Lung (tissue), 11 donors: ENCODE measurements at regions not wholly inside any gene's neighbourhood (a gene's known extent, or its start where the extent isn't known, plus 50 kb on each side); places are given as distances from the start of the nearest gene placed in this dataset.

Experiments used
- ATAC-seq: fragments of 200-7000 bp; cut with Tn5 transposase; one replicate; pipeline ENCODE4 v1.9.1; 2020; ENCODE audit warnings: moderate number of reproducible peaks; ENCODE audit not compliant: insufficient read depth, low FRiP score
- DNase-seq, 3 donors: peaks; one replicate each; pipeline ENCODE4 v3.0.0-alpha.2; 2013 to 2017
- H3K27ac ChIP-seq, 2 donors: one replicate each; pipeline ENCODE4 v1.5.1; 2013; ENCODE audit warnings: mild to moderate bottlenecking in 2 of 2, moderate library complexity in 2 of 2, control low read depth in 1 of 2, inconsistent platforms in 1 of 2, low read depth in 1 of 2, low read length in 1 of 2
- H3K27me3 ChIP-seq, 3 donors: one replicate each; pipeline ENCODE4 v1.5.1; 2013; ENCODE audit warnings: low read length in 2 of 3; ENCODE audit not compliant: control insufficient read depth in 3 of 3, insufficient read depth in 3 of 3
- H3K36me3 ChIP-seq, 4 donors: one replicate each; pipeline ENCODE4 v1.5.1; 2013; ENCODE audit warnings: low read length in 4 of 4, mild to moderate bottlenecking in 1 of 4, moderate library complexity in 1 of 4; ENCODE audit not compliant: control insufficient read depth in 4 of 4, insufficient read depth in 4 of 4
- H3K4me1 ChIP-seq, 5 donors: one replicate each; pipeline ENCODE4 v1.5.1; 2013; ENCODE audit warnings: low read length in 5 of 5, mild to moderate bottlenecking in 2 of 5, moderate library complexity in 1 of 5; ENCODE audit not compliant: control insufficient read depth in 5 of 5, insufficient read depth in 5 of 5
- H3K4me3 ChIP-seq: one replicate; pipeline ENCODE4 v1.5.1; 2013; ENCODE audit warnings: mild to moderate bottlenecking, control low read depth, moderate library complexity
- H3K9ac ChIP-seq, 2 donors: one replicate each; pipeline ENCODE4 v1.5.1; 2013; ENCODE audit warnings: low read length in 2 of 2, control low read depth in 1 of 2; ENCODE audit not compliant: insufficient read depth in 1 of 2
- H3K9me3 ChIP-seq, 4 donors: one replicate each; pipeline ENCODE4 v1.5.1; 2013; ENCODE audit warnings: low read length in 3 of 4, mild to moderate bottlenecking in 1 of 4, moderate library complexity in 1 of 4; ENCODE audit not compliant: control insufficient read depth in 4 of 4, insufficient read depth in 3 of 4
- CTCF ChIP-seq: IDR thresholded peaks from 2 replicates; pipeline ENCODE4 v1.5.1; 2012; ENCODE audit warnings: mild to moderate bottlenecking; ENCODE audit errors: control extremely low read depth, extremely low read depth
- WGBS, 2 donors: extraction: QIAGEN DNeasy Blood & Tissue Kit; methylation state at CpG; one replicate each; pipeline ENCODE4 v1.1.7; 2013; 5-methylcytosine and 5-hydroxymethylcytosine counted together
- donor health status: control.
- donor health status: control.
- donor health status: Bipolar disorder and iron deficiency.
- donor health status: healthy.
- donor health status: DM: yes; HTN: yes; CAD: no.

- Histone ChIP-seq H3K27ac (no peak overlapping the region), H3K27me3 (no peaks in the 10 kb centered on the region), H3K9ac (no peak overlapping the region), H3K9me3 (no peaks in the 10 kb centered on the region), H3K36me3 (no peaks in the 10 kb centered on the region), H3K4me3 (no peak overlapping the region), H3K4me1 (no peaks in the 10 kb centered on the region)
- ATAC-seq (no peak), DNase-seq (no peak)
- no peak for TF ChIP-seq CTCF
- WGBS, 2 donors: 85 to 93% methylated on average over 4 of the region's 4 CpGs
These were observed 141.9 kb downstream of the SPRY2 start for GRCh38 chr13:80199067-80199466.

GRCh38 chr13:80196756-80197155, 144.2 kb downstream of the SPRY2 start:
- Histone ChIP-seq H3K9ac (no peak overlapping the region), H3K27me3 (no peaks in the 10 kb centered on the region), H3K36me3 (no peaks in the 10 kb centered on the region), H3K9me3 (no peaks in the 10 kb centered on the region), H3K4me3 (no peak overlapping the region), H3K27ac (no peak overlapping the region), H3K4me1 (no peaks in the 10 kb centered on the region)
- ATAC-seq (no peak), DNase-seq (no peak)
- TF ChIP-seq CTCF: no peak
- 81 to 93% methylated on average over 2 of the region's 2 CpGs for WGBS, 2 donors

GRCh38 chr13:80195649-80196048, 145.3 kb downstream of the SPRY2 start:
- H3K4me1 ChIP-seq: no peaks in the 10 kb centered on the region
- TF ChIP-seq CTCF: no peak
- ATAC-seq: no peak
- no peaks in the 10 kb centered on the region for H3K27me3 ChIP-seq
- WGBS, 2 donors: 80 to 84% methylated on average over 2 of the region's 2 CpGs
- no peak overlapping the region for H3K9ac ChIP-seq
- no peak overlapping the region for H3K4me3 ChIP-seq
- no peak for DNase-seq
- no peaks in the 10 kb centered on the region for H3K36me3 ChIP-seq
- no peak overlapping the region for H3K27ac ChIP-seq
- no peaks in the 10 kb centered on the region for H3K9me3 ChIP-seq

DNA sequence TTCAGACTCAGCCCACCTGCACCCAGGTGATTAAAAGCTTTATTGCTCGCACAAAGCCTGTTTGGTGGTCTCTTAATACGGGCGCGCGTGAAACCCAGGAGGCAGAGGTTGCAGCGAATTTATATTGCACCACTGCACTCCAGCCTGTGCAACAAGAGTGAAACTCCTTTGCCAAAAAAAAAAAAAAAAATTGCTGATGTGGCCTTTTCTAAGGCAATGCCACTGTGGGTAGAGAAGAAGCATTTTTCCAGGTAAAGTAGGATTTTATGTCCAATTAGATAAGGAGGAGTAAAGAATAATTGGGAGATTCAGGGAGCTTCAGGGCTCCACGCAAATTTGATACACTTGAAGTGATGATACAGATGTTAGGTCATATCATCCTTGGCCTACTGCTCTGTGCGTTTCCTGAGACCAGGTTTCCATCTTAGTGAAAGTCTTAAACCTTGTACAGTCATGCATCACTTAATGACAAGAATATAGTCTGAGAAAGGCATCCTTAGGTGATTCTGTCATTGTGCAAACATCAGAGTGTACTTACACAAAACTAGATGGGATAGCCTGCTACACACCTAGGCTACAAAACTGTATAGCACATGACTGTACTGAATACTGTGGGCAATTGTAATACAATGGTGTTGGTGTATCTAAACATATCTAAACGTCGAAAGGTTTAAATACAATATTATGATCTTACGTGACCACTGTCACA, 150.9 kb downstream of the SPRY2 start:
- Histone ChIP-seq H3K27ac (no peak overlapping the region), H3K9me3 (no peaks in the 10 kb centered on the region), H3K4me3 (no peak overlapping the region), H3K9ac (no peak overlapping the region), H3K27me3 (no peaks in the 10 kb centered on the region), H3K36me3 (no peaks in the 10 kb centered on the region), H3K4me1 (no peaks in the 10 kb centered on the region)
- DNase-seq: no peak
- no peak for TF ChIP-seq CTCF
- 95 to 97% methylated on average over 11 of the region's 11 CpGs for WGBS, 2 donors
- no peak for ATAC-seq
